ENCODE measurements at regions not wholly inside any gene's neighbourhood (a gene's known extent, or its start where the extent isn't known, plus 50 kb on each side); places are given as distances from the start of the nearest gene placed in this dataset.

- DNase-seq: no peak
Observed at GRCh38 chr13:68078469-68078868, 848.3 kb upstream of the PCDH9 start.

DNA sequence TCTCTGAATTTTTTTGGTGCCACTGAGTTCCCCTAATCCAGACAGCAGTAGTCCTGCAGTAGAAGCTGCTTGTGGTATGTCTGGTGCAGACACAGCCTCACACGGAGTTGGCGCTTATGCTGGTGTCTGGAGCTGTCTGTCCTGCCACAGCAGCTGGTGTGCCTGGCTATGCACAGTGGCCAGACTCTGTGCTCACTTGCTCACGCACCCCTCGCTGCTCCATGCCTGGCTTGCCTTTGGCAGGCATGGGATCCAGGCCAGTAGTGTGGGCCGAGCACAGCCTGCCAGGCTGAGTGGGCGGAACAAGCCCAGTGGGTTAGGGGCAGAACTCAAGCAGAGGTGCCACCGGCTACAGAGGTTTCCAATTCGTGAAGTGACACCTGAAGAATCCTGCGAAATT is 845.9 kb upstream of the PCDH9 start:
- no peak for DNase-seq

- DNase-seq: no peak
Observed at GRCh38 chr13:68066879-68067513, 836.9 kb upstream of the PCDH9 start.

DNA sequence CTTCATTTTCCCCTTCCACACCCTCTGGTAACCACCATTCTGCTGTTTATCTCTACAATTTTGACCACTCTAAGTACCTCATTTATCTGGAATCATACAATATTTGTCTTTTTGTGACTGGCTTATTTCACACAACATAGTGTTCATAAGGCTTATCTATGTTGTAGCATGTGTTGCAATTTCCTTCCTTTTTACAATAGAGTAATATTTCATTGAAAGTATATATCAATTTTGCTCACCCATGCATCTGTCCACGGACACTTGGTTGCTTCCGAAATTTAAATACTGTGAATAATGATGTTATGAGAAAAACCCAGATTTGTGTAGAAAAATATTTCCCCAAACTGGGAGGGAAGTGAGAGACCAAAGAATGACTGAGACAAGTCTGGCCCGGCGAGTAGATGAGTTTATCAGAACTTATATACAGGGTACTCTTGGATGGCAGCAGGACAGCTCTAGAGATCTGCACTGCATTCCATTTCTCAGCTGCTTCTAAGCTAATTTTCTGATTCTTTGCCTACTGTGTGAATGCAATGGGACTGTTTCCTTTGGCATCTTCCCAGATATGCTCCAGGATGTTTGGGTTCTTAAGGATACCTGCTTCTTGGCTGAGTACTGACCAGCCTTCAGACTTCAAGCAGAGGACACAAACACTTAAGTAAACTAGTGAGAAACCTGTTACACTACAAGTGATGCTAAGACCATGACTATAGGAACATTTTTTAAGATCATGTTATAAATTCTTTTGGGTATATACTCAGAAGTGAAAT is 834.0 kb upstream of the PCDH9 start:
- no peak for DNase-seq

- no peak for DNase-seq
Observed at GRCh38 chr13:68063181-68063580, 833.0 kb upstream of the PCDH9 start.

GRCh38 chr13:68057836-68058235 is 827.7 kb upstream of the PCDH9 start:
- DNase-seq: no peak

- no peak for DNase-seq
Observed at GRCh38 chr13:68056816-68057710, 826.9 kb upstream of the PCDH9 start.

DNA sequence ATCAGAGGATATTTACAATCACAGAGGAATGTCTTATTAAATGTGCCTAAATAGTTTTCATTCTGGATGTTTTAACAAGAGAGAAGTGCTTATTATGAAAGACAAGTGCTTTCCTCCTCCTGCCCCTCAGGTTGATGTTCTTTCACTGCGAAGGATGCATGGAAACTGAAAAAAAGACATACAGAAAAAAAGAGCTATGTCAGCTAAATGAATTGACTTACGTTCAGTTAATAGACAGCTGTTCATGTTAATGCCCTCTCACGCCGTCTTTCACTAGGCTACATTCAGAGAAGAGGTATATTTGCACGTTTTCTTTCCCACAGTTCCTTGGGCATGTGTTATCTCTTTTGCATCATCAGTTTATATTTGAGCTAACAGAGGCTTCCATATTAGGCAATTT is 821.8 kb upstream of the PCDH9 start:
- DNase-seq: no peak

GRCh38 chr13:68050761-68051160 is 820.6 kb upstream of the PCDH9 start:
- DNase-seq: no peak

DNA sequence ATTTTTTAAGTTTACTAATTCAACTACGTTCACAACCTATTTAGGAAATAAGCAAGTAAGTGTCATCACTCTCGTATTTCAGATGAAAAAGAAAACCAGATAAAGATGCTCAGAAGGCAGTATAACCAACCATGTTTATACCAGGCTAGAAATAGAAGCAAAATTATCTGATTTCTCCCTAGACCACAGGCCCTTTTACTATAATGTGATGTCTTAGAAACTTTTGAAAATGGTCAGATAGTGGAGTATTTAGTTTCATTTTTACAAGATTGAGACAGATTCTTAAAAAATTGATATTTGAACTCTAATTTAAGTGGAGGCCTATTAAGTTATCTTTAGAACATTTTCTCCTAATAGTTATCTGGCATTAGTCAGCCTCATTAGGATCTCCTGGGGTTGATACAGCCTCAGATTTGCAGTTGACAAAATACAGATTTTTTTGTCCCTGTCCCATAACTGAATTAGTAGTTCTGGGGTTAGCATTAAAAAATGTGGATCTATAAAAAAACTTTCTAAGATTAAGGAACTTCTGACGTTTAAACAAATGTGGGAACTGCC is 818.7 kb upstream of the PCDH9 start:
- DNase-seq: no peak

- no peak for DNase-seq
Observed at GRCh38 chr13:68047889-68048288, 817.8 kb upstream of the PCDH9 start.

DNA sequence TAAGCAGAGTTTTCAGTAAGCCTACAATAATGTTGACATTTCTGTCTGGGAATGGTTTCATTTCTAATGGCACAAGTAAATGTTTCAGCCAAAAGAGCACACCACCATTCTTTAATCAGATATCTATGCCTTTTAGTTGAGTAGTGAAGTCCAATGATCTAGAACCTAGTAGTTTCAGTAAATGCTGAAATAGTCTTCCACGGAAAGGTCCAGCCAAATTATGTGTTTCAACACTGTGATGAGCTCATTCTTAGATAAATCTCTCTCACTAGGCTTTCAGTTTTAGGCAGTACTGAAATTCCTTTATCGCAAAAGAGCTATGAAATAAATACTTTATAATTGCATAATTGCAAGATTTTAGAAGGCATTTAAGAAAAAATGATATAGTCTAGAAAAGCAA is 816.8 kb upstream of the PCDH9 start:
- no peak for DNase-seq

DNA sequence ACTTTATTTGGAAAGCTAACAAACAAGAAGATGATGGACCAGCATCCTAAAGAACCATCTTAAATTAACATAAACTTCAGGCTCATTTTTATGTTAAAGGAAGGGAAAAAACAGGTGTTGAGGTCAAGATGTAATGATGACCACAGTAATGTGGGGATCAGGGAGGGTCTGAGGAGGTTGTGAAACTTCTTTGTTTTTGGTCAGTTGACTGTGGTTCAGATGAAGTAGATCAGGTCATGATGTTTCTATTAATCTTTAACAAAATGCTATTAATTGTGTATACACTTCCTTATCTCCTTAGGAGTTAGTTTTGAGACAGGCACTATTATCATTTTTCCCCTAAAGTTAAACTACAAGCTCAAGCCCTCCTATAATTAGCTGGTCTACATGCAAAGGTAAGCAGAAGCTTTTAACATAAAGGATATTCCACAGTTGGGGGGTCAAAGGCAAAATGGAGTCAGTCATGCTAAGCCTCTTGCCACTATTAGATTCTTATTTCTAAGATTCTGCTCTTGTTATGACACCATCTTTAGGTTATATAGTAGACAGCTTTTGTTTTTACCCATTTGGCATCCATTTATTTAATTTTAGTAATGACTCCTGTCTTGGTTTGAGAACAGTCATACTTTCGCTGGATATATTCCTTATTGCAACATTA is 800.1 kb upstream of the PCDH9 start:
- DNase-seq: no peak

DNA sequence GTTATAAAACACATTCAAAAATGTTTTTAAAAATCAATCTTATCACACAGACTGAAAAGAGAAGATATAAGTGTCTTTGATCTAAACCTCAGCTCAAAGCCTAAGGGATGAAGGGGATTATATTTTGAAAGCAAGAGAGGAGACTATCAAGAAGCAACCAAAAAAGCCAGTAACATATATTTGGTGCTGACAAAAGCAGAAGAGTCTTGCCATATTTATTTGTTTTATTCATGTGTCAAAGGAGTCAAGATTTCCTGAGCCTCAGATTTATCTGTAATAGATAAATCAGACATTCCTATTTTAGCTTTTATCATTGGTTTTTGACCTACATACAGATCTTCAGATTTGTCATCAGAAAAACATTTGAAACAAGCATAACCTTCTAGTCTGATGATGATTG is 798.6 kb upstream of the PCDH9 start:
- DNase-seq: no peak

GRCh38 chr13:68027306-68027705 is 797.2 kb upstream of the PCDH9 start:
- DNase-seq: no peak

DNA sequence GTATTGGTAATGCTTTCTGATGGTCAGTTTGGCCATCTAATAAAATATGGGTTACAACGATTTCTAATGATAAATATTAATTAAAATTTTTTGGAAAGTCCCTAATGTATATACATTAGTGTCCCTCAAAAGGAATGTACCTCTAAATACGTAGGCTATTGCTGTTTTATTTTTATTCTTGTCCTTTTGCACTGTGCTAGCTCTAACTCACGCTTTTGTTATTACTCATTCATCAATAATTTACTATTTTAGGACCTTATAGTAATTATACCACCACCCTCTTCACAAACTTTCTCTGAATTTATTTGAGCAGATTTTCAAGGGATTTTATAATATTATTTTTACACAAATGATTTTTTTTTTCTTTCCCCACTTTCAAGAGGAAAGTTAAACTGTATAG is 795.9 kb upstream of the PCDH9 start:
- no peak for DNase-seq

DNA sequence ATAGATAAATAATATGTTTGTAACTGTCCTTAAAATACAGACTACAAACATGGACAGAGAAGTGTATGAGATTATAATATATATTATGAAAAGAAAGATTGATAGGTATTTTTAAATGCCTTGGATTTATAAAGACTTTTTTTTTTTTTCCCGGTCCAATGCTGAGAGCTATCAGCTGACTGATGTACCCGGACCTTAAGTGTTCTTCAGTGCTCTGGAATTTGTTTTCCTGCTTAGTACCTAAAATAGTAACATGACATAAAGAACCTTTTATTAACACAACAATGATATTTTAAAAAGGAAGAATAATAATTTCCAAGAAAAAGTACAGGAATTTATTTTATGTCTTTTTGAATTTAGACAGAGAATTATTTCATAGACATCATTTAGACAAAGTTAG is 795.5 kb upstream of the PCDH9 start:
- DNase-seq: no peak

DNA sequence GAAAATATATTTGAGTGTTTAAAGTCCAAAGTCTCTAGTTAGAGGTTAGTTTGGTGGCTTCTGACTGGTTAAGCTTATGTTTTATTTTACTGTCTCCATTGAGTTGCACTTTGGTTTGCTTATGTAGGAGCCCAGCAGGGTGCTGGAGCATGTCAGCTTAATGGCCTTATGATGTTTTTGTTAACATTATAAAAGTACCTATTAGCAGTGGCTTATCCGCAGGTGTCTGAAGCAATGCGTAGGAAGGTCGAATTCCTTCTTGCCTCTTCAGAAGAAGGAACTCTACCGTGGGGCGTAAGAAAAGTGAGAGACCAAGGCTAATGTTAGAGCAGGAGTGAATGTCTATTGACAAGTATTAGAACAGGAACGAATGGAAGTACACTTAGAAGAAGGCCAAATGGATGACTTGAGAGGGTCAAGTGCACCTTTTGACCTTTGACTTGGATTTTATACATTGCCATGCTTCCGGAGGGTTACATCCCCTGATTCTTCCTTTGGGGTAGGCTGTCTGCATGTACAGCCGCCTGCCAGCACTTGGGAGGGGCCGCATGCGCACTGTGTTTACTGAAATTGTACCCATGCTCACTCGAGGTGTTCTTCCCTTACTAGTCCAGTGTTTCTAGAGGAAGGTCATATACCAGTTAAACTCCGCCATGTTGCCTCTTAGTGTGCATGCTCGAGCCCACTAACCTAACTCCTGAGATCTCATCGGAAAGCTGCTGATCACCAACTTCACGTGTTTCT is 793.9 kb upstream of the PCDH9 start:
- no peak for DNase-seq

DNA sequence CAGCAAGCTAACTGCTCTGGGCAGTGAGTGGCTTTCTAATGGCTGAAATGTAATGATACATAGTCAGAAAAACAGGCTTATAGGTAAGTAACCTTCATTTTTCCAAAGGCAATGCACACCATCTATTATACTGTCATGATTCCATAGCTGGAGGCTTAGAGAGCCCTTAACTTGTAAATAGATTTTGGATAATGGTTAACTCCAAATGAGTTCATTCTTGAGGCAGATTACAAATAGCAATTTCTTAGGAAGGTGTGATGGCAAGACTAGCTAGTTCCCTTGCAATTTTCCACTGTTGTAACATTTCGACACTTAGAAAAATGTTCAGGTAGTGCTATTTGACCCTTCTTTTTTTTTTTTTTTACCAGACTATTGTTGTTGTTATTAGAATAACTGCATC is 789.8 kb upstream of the PCDH9 start:
- DNase-seq: no peak

- no peak for DNase-seq
Observed at GRCh38 chr13:68009546-68009945, 779.4 kb upstream of the PCDH9 start.

- DNase-seq: no peak
Observed at GRCh38 chr13:68007576-68007975, 777.4 kb upstream of the PCDH9 start.

GRCh38 chr13:67996101-67996500 is 766.0 kb upstream of the PCDH9 start:
- DNase-seq: no peak
